A549 (cell line): ENCODE measurements at regions not wholly inside any gene's neighbourhood (a gene's known extent, or its start where the extent isn't known, plus 50 kb on each side); places are given as distances from the start of the nearest gene placed in this dataset.

Source experiments
- CEBPB ChIP-seq, 2 experiments: fragments of >200 bp in 1 of 2; sonication (Bioruptor Twin) in 1 of 2; formaldehyde crosslinking in 1 of 2; IDR thresholded peaks; 2 replicates each; pipeline ENCODE4 v1.6.1; 2012 to 2016
- KDM1A ChIP-seq: fragments of 200-600 bp; sonication (generic); IDR thresholded peaks from 2 replicates; pipeline ENCODE4 v1.6.1; 2016; ENCODE audit warnings: low read depth, mild to moderate bottlenecking
- TP53 ChIP-seq: fragments of 250-450 bp; sonication (Bioruptor Pico); IDR thresholded peaks from 2 replicates; pipeline ENCODE4 v1.5.0; 2021; ENCODE audit warnings: mild to moderate bottlenecking, moderate library complexity
- TF ChIP-seq, protein P1 (sequence below): fragments of >200 bp; sonication (Bioruptor Twin); formaldehyde crosslinking; IDR thresholded peaks from 3 replicates; pipeline ENCODE4 v1.5.1; 2016

DNA sequence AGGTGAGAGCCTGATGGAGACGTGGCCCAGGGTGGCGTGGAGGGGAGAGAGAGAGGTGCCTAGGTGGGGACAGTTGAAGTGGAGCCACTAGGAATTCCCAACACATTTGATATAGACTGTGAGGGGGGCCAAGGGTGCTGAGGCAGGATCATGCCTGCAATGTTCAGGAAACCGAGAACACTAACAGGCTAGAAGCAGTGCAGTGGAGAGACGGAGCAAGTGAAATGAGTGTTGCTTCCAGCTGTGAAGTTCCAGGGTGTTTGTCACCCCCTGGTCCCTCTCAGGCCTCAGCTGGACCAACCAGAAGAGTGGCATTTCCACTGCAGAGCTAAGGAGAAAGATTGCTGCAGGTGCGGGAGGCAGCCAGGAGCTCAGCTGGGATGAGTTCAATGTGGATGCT, 127.1 kb downstream of the RIPK4 start:
- TF ChIP-seq, protein P1, sequence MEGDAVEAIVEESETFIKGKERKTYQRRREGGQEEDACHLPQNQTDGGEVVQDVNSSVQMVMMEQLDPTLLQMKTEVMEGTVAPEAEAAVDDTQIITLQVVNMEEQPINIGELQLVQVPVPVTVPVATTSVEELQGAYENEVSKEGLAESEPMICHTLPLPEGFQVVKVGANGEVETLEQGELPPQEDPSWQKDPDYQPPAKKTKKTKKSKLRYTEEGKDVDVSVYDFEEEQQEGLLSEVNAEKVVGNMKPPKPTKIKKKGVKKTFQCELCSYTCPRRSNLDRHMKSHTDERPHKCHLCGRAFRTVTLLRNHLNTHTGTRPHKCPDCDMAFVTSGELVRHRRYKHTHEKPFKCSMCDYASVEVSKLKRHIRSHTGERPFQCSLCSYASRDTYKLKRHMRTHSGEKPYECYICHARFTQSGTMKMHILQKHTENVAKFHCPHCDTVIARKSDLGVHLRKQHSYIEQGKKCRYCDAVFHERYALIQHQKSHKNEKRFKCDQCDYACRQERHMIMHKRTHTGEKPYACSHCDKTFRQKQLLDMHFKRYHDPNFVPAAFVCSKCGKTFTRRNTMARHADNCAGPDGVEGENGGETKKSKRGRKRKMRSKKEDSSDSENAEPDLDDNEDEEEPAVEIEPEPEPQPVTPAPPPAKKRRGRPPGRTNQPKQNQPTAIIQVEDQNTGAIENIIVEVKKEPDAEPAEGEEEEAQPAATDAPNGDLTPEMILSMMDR, result no peak
- no peak for TF ChIP-seq KDM1A
- TF ChIP-seq TP53 (CRISPR knock-in tag), result no peak
- TF ChIP-seq CEBPB (IDR thresholded peaks at IDR 0.05), result no peak
